ENCODE measurements at regions not wholly inside any gene's neighbourhood (a gene's known extent, or its start where the extent isn't known, plus 50 kb on each side); places are given as distances from the start of the nearest gene placed in this dataset.

GRCh38 chr4:114088481-114088880 lies 109.0 kb upstream of the ARSJ start:
- no peak overlapping the region for H3K27ac ChIP-seq (ENCODE audit: low read length)

GRCh38 chr4:114091546-114091945 lies 112.1 kb upstream of the ARSJ start:
- H3K9me3 ChIP-seq (ENCODE audit: insufficient read depth, low read depth, low read length), result peaks cover 3% of the 10 kb centered on the region; the same call in 1 of the 2 replicates

More at GRCh38 chr4:114088481-114088880, 109.0 kb upstream of the ARSJ start:
- Histone ChIP-seq H3K4me1 (ENCODE audit: insufficient read depth, low read length) (no peaks in the 10 kb centered on the region; the same call in 1 of the 2 replicates), H3K27me3 (ENCODE audit: insufficient read depth, low read length) (no peaks in the 10 kb centered on the region), H3K9ac (ENCODE audit: low read depth, low read length) (no peak overlapping the region), H3K4me3 (ENCODE audit: low read length) (no peak overlapping the region), H3K9me3 (ENCODE audit: insufficient read depth, low read depth, low read length) (peaks cover 3% of the 10 kb centered on the region; the same call in 1 of the 2 replicates), H3K36me3 (ENCODE audit: insufficient read depth, low read depth, low read length) (no peaks in the 10 kb centered on the region)

GRCh38 chr4:114093221-114093715 lies 113.8 kb upstream of the ARSJ start:
- Histone ChIP-seq H3K27ac (ENCODE audit: low read length) (no peak overlapping the region), H3K36me3 (ENCODE audit: insufficient read depth, low read depth, low read length) (no peaks in the 10 kb centered on the region), H3K4me1 (ENCODE audit: insufficient read depth, low read length) (no peaks in the 10 kb centered on the region; the same call in 1 of the 2 replicates), H3K4me3 (ENCODE audit: low read length) (no peak overlapping the region), H3K9me3 (ENCODE audit: insufficient read depth, low read depth, low read length) (peaks cover 3% of the 10 kb centered on the region; the same call in 1 of the 2 replicates), H3K9ac (ENCODE audit: low read depth, low read length) (no peak overlapping the region), H3K27me3 (ENCODE audit: insufficient read depth, low read length) (no peaks in the 10 kb centered on the region)

More at GRCh38 chr4:114091546-114091945, 112.1 kb upstream of the ARSJ start:
- Histone ChIP-seq H3K4me1 (ENCODE audit: insufficient read depth, low read length) (no peaks in the 10 kb centered on the region; the same call in 1 of the 2 replicates), H3K36me3 (ENCODE audit: insufficient read depth, low read depth, low read length) (no peaks in the 10 kb centered on the region), H3K27me3 (ENCODE audit: insufficient read depth, low read length) (no peaks in the 10 kb centered on the region), H3K9ac (ENCODE audit: low read depth, low read length) (no peak overlapping the region), H3K27ac (ENCODE audit: low read length) (no peak overlapping the region), H3K4me3 (ENCODE audit: low read length) (no peak overlapping the region)

GRCh38 chr4:114100288-114101031 lies 121.0 kb upstream of the ARSJ start:
- Histone ChIP-seq H3K9me3 (ENCODE audit: insufficient read depth, low read depth, low read length) (no peaks in the 10 kb centered on the region), H3K27ac (ENCODE audit: low read length) (no peak overlapping the region)

GRCh38 chr4:114103908-114104307 lies 124.5 kb upstream of the ARSJ start:
- Histone ChIP-seq H3K36me3 (ENCODE audit: insufficient read depth, low read depth, low read length) (no peaks in the 10 kb centered on the region), H3K4me3 (ENCODE audit: low read length) (no peak overlapping the region), H3K27ac (ENCODE audit: low read length) (no peak overlapping the region), H3K4me1 (ENCODE audit: insufficient read depth, low read length) (no peaks in the 10 kb centered on the region), H3K9ac (ENCODE audit: low read depth, low read length) (no peak overlapping the region), H3K27me3 (ENCODE audit: insufficient read depth, low read length) (no peaks in the 10 kb centered on the region), H3K9me3 (ENCODE audit: insufficient read depth, low read depth, low read length) (no peaks in the 10 kb centered on the region)

More at GRCh38 chr4:114100288-114101031, 121.0 kb upstream of the ARSJ start:
- no peaks in the 10 kb centered on the region for H3K27me3 ChIP-seq (ENCODE audit: insufficient read depth, low read length)
- no peak overlapping the region for H3K9ac ChIP-seq (ENCODE audit: low read depth, low read length)
- no peak overlapping the region for H3K4me3 ChIP-seq (ENCODE audit: low read length)
- no peaks in the 10 kb centered on the region for H3K36me3 ChIP-seq (ENCODE audit: insufficient read depth, low read depth, low read length)
- no peaks in the 10 kb centered on the region for H3K4me1 ChIP-seq (ENCODE audit: insufficient read depth, low read length)

GRCh38 chr4:114108869-114109268 lies 129.4 kb upstream of the ARSJ start:
- Histone ChIP-seq H3K4me3 (ENCODE audit: low read length) (no peak overlapping the region), H3K9me3 (ENCODE audit: insufficient read depth, low read depth, low read length) (no peaks in the 10 kb centered on the region), H3K27me3 (ENCODE audit: insufficient read depth, low read length) (no peaks in the 10 kb centered on the region), H3K9ac (ENCODE audit: low read depth, low read length) (no peak overlapping the region), H3K27ac (ENCODE audit: low read length) (no peak overlapping the region), H3K36me3 (ENCODE audit: insufficient read depth, low read depth, low read length) (no peaks in the 10 kb centered on the region), H3K4me1 (ENCODE audit: insufficient read depth, low read length) (no peaks in the 10 kb centered on the region)

DNA sequence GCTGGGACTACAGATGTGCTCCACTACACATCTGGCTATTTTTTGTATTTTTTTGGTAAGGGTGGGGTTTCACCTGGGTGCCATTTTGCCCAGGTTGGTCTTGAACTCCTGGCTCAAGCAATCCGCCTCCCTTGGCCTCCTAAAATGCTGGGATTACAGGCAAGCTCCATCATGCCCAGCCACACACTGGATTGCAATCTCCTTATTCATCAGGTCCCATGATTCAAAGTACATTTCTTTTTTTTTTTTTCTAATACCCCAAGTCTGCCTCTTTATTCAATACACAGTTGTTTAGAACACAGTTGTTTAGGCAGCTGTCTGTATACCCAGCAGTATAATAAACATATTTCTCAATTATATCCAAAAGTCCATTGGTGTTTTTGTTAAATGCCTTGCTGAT lies 130.3 kb upstream of the ARSJ start:
- H3K27ac ChIP-seq (ENCODE audit: low read length), result no peak overlapping the region
- no peaks in the 10 kb centered on the region for H3K9me3 ChIP-seq (ENCODE audit: insufficient read depth, low read depth, low read length)
- H3K27me3 ChIP-seq (ENCODE audit: insufficient read depth, low read length), result no peaks in the 10 kb centered on the region

DNA sequence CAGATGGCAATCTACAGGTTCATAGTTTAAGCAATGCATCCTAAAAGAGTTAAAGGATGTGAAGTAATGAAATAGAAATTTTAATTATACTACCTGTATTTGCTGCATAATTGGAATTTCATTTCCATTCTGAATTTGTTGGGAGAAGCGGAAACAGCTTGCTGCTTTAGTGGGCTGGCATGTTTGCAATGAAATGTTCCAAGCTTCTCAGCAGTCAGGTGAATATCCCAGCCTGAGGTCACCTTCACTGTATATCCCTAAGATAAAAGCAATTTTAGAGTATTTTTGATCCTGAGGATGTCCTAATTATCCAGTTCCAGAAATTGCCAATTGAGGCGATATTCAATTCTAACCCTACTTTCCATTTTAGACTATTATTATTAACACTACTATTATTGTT lies 136.1 kb upstream of the ARSJ start:
- Histone ChIP-seq H3K4me1 (ENCODE audit: insufficient read depth, low read length) (no peaks in the 10 kb centered on the region), H3K36me3 (ENCODE audit: insufficient read depth, low read depth, low read length) (no peaks in the 10 kb centered on the region), H3K27me3 (ENCODE audit: insufficient read depth, low read length) (no peaks in the 10 kb centered on the region), H3K9ac (ENCODE audit: low read depth, low read length) (no peak overlapping the region), H3K4me3 (ENCODE audit: low read length) (no peak overlapping the region), H3K27ac (ENCODE audit: low read length) (no peak overlapping the region), H3K9me3 (ENCODE audit: insufficient read depth, low read depth, low read length) (no peaks in the 10 kb centered on the region)

More for the DNA sequence above, 130.3 kb upstream of the ARSJ start:
- Histone ChIP-seq H3K36me3 (ENCODE audit: insufficient read depth, low read depth, low read length) (no peaks in the 10 kb centered on the region), H3K4me1 (ENCODE audit: insufficient read depth, low read length) (no peaks in the 10 kb centered on the region), H3K9ac (ENCODE audit: low read depth, low read length) (no peak overlapping the region), H3K4me3 (ENCODE audit: low read length) (no peak overlapping the region)

DNA sequence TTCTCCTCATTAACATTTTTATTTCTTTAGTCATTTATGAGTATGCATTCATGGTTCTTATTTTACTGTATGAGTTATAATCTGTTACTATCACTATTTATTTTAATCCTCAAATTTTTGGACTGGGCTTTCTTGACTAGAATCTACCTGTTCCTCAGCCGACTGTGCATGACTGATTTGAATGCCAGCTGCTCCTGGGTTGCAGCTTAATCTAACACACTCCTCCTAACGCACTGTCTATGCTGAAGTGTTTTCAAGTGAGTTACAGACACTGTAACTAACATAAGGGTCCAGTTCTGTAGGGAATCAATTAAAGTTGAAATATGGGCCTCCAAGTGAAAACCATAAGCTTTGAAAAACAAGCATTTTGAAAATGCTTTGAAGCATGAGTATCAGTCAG lies 137.4 kb upstream of the ARSJ start:
- Histone ChIP-seq H3K27ac (ENCODE audit: low read length) (no peak overlapping the region), H3K9ac (ENCODE audit: low read depth, low read length) (no peak overlapping the region), H3K36me3 (ENCODE audit: insufficient read depth, low read depth, low read length) (no peaks in the 10 kb centered on the region), H3K4me1 (ENCODE audit: insufficient read depth, low read length) (no peaks in the 10 kb centered on the region), H3K4me3 (ENCODE audit: low read length) (no peak overlapping the region), H3K9me3 (ENCODE audit: insufficient read depth, low read depth, low read length) (no peaks in the 10 kb centered on the region), H3K27me3 (ENCODE audit: insufficient read depth, low read length) (no peaks in the 10 kb centered on the region)

DNA sequence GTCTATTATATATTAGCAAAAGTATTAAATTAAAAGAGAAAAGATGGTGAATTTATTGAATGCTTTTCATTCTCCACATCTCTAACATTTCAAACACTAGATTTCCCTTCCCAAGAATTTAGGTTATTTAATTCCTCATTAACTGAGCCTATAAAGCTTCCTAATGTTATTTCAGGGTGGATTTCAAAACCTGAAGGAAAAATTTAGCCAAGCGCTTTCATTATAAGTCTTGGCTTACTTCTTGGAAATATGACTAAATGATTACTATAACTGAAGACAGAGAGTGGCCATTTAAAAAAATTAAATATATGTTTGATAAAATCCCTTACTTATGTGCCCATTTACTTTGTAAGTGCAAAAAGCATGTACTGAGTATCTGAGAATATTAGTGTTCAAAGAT lies 141.8 kb upstream of the ARSJ start:
- Histone ChIP-seq H3K36me3 (ENCODE audit: insufficient read depth, low read depth, low read length) (no peaks in the 10 kb centered on the region), H3K4me3 (ENCODE audit: low read length) (no peak overlapping the region), H3K27me3 (ENCODE audit: insufficient read depth, low read length) (no peaks in the 10 kb centered on the region), H3K9me3 (ENCODE audit: insufficient read depth, low read depth, low read length) (peaks cover 14% of the 10 kb centered on the region; the same call in 1 of the 2 replicates), H3K27ac (ENCODE audit: low read length) (no peak overlapping the region), H3K4me1 (ENCODE audit: insufficient read depth, low read length) (no peaks in the 10 kb centered on the region), H3K9ac (ENCODE audit: low read depth, low read length) (no peak overlapping the region)

DNA sequence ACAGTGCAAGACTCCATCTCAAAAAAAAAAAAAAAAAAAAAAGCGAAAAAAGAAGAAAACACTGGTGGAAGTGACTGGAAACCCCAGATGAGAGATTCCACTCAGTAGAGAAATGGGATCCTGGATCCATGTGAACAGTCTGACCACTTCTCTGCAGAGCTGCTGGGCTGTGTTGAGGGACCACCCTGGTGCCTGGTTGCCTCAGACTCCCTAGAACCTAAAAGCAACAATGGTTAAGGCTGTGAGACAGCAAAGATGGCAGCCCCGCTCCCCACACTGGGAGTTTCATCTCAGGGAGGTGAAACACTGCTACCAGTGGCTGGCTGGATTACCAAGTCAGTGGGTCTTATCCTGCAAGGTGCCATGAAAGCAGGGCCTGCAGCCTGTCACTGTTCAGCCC lies 152.8 kb upstream of the ARSJ start:
- Histone ChIP-seq H3K27me3 (ENCODE audit: insufficient read depth, low read length) (no peaks in the 10 kb centered on the region), H3K4me1 (ENCODE audit: insufficient read depth, low read length) (peaks cover 7% of the 10 kb centered on the region), H3K36me3 (ENCODE audit: insufficient read depth, low read depth, low read length) (no peaks in the 10 kb centered on the region)

DNA sequence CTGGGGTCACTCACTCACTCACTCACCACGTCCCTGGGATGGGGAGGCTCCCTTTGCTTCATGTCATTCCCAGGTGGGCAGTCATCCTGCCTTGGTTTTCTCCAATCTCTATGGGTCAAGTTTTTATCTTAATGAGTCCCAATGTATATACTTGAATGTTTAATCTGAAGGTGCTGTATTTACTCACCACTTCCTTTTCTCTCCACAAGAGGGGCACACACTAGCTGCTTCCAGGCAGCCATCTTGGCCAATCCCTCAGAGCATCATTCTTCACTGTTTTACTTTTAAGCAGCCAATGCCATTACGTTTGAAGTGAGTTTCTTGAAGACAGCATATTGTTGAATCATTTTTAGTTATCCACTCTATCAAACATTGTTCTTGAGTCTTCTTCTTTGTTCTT lies 153.4 kb upstream of the ARSJ start:
- Histone ChIP-seq H3K4me3 (ENCODE audit: low read length) (no peak overlapping the region), H3K27me3 (ENCODE audit: insufficient read depth, low read length) (no peaks in the 10 kb centered on the region), H3K36me3 (ENCODE audit: insufficient read depth, low read depth, low read length) (no peaks in the 10 kb centered on the region), H3K4me1 (ENCODE audit: insufficient read depth, low read length) (peaks cover 7% of the 10 kb centered on the region), H3K9ac (ENCODE audit: low read depth, low read length) (no peak overlapping the region), H3K27ac (ENCODE audit: low read length) (no peak overlapping the region), H3K9me3 (ENCODE audit: insufficient read depth, low read depth, low read length) (no peaks in the 10 kb centered on the region)

More for the DNA sequence above, 152.8 kb upstream of the ARSJ start:
- Histone ChIP-seq H3K27ac (ENCODE audit: low read length) (no peak overlapping the region), H3K4me3 (ENCODE audit: low read length) (no peak overlapping the region), H3K9ac (ENCODE audit: low read depth, low read length) (no peak overlapping the region), H3K9me3 (ENCODE audit: insufficient read depth, low read depth, low read length) (no peaks in the 10 kb centered on the region)

Measured in iPS-20b (cell line).